Left lung (tissue), 4 donors: ENCODE measurements at regions not wholly inside any gene's neighbourhood (a gene's known extent, or its start where the extent isn't known, plus 50 kb on each side); places are given as distances from the start of the nearest gene placed in this dataset.

ENCODE experiments used
- ATAC-seq: fragments of 200-7000 bp; cut with Tn5 transposase; one replicate; pipeline ENCODE4 v1.9.1; 2020; ENCODE audit warnings: moderate library complexity
- DNase-seq, 4 donors: peaks; one replicate each; pipeline ENCODE4 v3.0.0-alpha.2; 2013 to 2020
- H3K27ac ChIP-seq, 2 donors: fragments of 200-600 bp; sonication (generic) in 1 of 2; one replicate each; pipeline versions ENCODE4 v1.5.0 to v1.8.0; 2020 to 2021
- H3K27me3 ChIP-seq, 2 donors: fragments of 200-600 bp; sonication (generic) in 1 of 2; one replicate each; pipeline versions ENCODE4 v1.5.0 to v1.8.0; 2020 to 2021
- H3K36me3 ChIP-seq, 2 donors: fragments of 200-600 bp; sonication (generic) in 1 of 2; one replicate each; pipeline versions ENCODE4 v1.5.0 to v1.8.0; 2020 to 2021
- H3K4me1 ChIP-seq, 2 donors: fragments of 200-600 bp; one replicate each; pipeline ENCODE4 v1.8.0; 2021
- H3K4me3 ChIP-seq, 2 donors: fragments of 200-600 bp; sonication (generic) in 1 of 2; one replicate each; pipeline versions ENCODE4 v1.5.0 to v1.8.0; 2020 to 2021; ENCODE audit warnings: mild to moderate bottlenecking in 1 of 2
- H3K9me3 ChIP-seq, 2 donors: fragments of 200-600 bp; sonication (generic) in 1 of 2; one replicate each; pipeline versions ENCODE4 v1.5.0 to v1.8.0; 2020 to 2021
- intact Hi-C, 2 donors: fragments of 100-400 bp; cut with DNase I; formaldehyde crosslinking; loops; one replicate each; pipeline versions ENCODE4 v1.11.2 to v1.14.2; 2022
- TF ChIP-seq, protein P1 (sequence below), 2 donors: fragments of 200-600 bp; sonication (generic) in 1 of 2; IDR thresholded peaks; one replicate each; pipeline versions ENCODE4 v1.5.0 to v1.8.0; 2021; ENCODE audit warnings: antibody characterized with exemption in 2 of 2
- donor health status: DM: no; HTN: yes; CAD: no.
- donor health status: DM: no; HTN: no; CAD: no.

DNA sequence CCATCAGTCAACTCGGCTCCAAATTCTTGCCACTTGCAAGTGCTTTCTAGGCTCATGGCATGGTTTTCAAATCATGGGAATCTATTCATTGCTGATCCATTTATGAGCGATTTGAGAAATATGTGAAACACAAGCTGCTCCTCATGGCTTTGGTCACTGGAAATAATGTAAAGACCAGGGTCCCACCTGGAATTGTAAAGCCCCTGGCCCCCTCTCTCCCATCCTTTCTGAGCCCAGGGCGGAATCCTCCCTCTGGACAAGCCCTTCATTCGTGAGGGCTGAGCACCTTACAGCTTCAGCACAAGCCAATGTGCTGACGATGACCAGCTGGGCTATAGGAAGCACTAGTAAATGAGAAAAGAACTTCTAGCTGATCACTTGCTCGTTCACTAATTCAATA, 96.0 kb downstream of the RNASET2 start:
- DNase-seq (no peak), ATAC-seq (no peak)
- intact Hi-C loops, result no loop called here
- H3K36me3 ChIP-seq, result no peaks in the 10 kb centered on the region
- no peak overlapping the region for H3K27ac ChIP-seq
- H3K9me3 ChIP-seq, result no peaks in the 10 kb centered on the region
- H3K4me3 ChIP-seq, result no peak overlapping the region
- H3K4me1 ChIP-seq, result peaks cover 3 to 16% of the 10 kb centered on the region in 2 donors
- TF ChIP-seq, protein P1, sequence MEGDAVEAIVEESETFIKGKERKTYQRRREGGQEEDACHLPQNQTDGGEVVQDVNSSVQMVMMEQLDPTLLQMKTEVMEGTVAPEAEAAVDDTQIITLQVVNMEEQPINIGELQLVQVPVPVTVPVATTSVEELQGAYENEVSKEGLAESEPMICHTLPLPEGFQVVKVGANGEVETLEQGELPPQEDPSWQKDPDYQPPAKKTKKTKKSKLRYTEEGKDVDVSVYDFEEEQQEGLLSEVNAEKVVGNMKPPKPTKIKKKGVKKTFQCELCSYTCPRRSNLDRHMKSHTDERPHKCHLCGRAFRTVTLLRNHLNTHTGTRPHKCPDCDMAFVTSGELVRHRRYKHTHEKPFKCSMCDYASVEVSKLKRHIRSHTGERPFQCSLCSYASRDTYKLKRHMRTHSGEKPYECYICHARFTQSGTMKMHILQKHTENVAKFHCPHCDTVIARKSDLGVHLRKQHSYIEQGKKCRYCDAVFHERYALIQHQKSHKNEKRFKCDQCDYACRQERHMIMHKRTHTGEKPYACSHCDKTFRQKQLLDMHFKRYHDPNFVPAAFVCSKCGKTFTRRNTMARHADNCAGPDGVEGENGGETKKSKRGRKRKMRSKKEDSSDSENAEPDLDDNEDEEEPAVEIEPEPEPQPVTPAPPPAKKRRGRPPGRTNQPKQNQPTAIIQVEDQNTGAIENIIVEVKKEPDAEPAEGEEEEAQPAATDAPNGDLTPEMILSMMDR (IDR thresholded peaks at IDR 0.05), result no peak
- peaks cover 29 to 56% of the 10 kb centered on the region in 2 donors for H3K27me3 ChIP-seq

DNA sequence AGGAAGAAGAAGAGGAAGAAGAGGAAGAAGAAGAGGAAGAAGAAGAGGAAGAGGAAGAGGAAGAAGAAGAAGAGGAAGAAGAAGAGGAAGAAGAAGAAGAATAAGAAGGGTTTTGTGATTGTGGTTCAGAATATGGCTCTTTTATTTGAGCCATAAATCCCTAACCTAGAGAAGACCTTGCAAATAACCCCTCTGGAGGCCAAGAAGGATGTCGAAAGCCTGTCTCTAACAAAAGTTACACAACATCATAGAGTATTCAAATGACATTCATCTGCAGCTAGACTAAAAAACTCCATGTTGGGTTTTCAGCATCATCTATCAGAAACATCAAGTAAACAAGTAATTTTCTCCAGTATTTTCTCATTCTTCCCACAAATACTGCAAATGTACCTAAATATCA, 100.9 kb downstream of the RNASET2 start:
- no peaks in the 10 kb centered on the region for H3K4me1 ChIP-seq
- intact Hi-C loops, result no loop called here
- no peak overlapping the region for H3K27ac ChIP-seq
- TF ChIP-seq, protein P1 (IDR thresholded peaks at IDR 0.05), result no peak
- no peak overlapping the region for H3K4me3 ChIP-seq
- DNase-seq, result no peak
- no peaks in the 10 kb centered on the region for H3K9me3 ChIP-seq
- ATAC-seq, result no peak
- H3K27me3 ChIP-seq, result peaks cover 4 to 13% of the 10 kb centered on the region in 2 donors
- H3K36me3 ChIP-seq, result no peaks in the 10 kb centered on the region

DNA sequence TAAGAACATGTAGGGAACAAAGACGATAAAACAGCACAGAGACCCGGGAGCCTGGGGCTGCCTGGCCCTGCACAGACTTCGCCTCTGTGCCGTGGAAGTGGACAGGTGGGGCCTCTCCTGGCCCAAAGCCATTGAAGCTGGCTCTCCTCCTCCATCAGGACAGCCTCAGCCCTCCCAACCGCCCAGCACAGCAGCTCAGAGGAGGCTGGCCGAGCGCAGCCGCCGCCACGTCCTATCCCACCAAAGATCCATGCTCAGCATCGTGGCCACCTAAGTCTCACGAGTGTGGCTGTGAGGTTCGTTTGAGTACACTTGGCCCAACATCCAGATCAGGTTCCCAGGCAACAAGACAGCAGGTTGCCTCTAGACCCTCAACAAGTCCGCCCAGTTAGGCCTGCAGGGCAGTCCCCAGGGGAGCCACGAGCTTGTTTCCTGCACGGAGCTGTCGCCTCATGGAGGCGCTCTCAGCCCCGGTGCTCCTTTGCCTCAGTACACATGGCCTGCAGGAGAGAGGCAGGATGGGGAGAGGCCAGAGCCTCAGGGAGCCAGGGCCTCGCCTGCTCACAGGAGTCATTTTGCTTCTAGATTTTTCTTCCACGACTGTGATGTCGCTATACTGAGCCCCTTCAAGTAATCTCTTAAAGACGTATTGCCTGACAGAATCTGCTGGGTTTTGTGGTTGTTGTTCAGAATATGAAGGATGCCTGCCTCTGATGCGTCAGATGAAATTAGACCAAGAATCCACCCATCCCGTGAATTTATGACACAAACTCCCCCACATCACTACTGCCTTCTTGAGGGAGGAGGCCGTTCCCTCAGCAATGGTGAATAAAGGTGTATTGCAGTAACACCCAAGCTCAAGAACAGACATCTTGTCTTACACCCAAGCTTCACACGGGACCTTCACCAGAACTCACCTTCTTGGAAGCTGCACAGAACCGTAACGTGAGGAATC, 102.7 kb downstream of the RNASET2 start:
- H3K36me3 ChIP-seq, result no peaks in the 10 kb centered on the region
- intact Hi-C loops, result no loop called here
- peak in 1 of 4 donors; percentile 51 for DNase-seq
- no peaks in the 10 kb centered on the region for H3K4me1 ChIP-seq
- H3K4me3 ChIP-seq, result no peak overlapping the region
- H3K27me3 ChIP-seq, result no peaks in the 10 kb centered on the region
- TF ChIP-seq, protein P1 (IDR thresholded peaks at IDR 0.05), result no peak
- H3K27ac ChIP-seq, result no peak overlapping the region
- no peaks in the 10 kb centered on the region for H3K9me3 ChIP-seq
- ATAC-seq, result no peak

DNA sequence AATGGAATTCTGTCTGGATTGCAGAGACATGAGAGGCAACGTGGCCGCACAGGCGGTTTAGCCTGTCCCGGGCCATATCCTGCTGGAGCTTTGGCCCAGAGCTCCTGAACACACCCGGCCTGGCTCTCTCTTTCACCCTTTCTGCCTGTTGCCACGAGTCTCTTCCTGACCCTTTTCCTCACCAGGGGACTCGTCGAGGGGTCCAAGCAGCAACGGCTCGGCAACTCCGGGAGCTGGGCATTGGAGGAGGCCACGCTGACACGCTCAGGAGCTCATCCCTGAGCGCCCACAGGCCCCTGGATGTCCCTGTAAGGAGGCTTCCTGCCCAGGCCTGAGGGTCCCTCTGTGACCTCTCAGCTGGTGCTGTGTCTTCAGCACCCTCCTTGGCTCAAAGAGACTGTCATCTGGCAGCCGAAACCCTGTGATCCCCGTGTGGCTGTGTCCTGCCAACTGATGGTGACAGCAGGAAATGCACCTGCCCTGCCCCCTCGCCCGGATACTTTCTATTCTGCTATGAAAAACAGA, 103.8 kb downstream of the RNASET2 start:
- TF ChIP-seq, protein P1 (IDR thresholded peaks at IDR 0.05), result no peak
- no peaks in the 10 kb centered on the region for H3K9me3 ChIP-seq
- H3K36me3 ChIP-seq, result no peaks in the 10 kb centered on the region
- no peaks in the 10 kb centered on the region for H3K4me1 ChIP-seq
- DNase-seq, result no peak
- no peaks in the 10 kb centered on the region for H3K27me3 ChIP-seq
- intact Hi-C loops, result no loop called here
- no peak for ATAC-seq
- no peak overlapping the region for H3K4me3 ChIP-seq
- H3K27ac ChIP-seq, result no peak overlapping the region

DNA sequence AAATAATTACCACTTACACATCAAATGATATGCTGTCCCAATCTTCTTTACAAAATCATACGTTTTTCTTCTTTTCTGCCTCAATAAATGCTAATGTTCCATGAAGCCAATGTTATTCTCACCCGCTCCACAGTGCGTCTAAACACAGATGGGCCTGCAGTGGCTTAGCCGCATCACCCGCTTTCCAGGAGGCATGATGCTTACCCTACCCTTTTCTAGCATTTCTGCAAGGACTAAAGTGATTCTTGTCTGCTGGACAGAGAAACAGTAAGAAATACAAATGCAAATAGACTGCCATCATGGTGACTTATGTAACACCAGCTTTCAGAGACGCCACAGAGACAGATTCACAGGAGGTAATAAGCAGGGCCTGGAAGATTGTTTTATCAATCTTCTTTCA, 104.4 kb downstream of the RNASET2 start:
- no peaks in the 10 kb centered on the region for H3K27me3 ChIP-seq
- no peak overlapping the region for H3K27ac ChIP-seq
- no peak overlapping the region for H3K4me3 ChIP-seq
- H3K36me3 ChIP-seq, result no peaks in the 10 kb centered on the region
- TF ChIP-seq, protein P1 (IDR thresholded peaks at IDR 0.05), result no peak
- DNase-seq, result no peak
- intact Hi-C loops, result no loop called here
- H3K9me3 ChIP-seq, result no peaks in the 10 kb centered on the region
- H3K4me1 ChIP-seq, result no peaks in the 10 kb centered on the region
- ATAC-seq, result no peak
